Trophoblast cell (in vitro differentiated cells and primary cell): ENCODE measurements at regions not wholly inside any gene's neighbourhood (a gene's known extent, or its start where the extent isn't known, plus 50 kb on each side); places are given as distances from the start of the nearest gene placed in this dataset.

Experiments
- DNase-seq, 2 donors: peaks; one replicate each; pipeline ENCODE4 v3.0.0-alpha.2; 2016
- H2AFZ ChIP-seq: 2 replicates; pipeline ENCODE4 v1.6.1; 2013; ENCODE audit warnings: low read length, moderate library complexity, mild to moderate bottlenecking; ENCODE audit not compliant: insufficient read depth, poor library complexity
- H2AK5ac ChIP-seq: 2 replicates; pipeline ENCODE4 v1.6.1; 2013; ENCODE audit warnings: mild to moderate bottlenecking, low read length
- H2BK120ac ChIP-seq: 2 replicates; pipeline ENCODE4 v1.6.1; 2013; ENCODE audit warnings: low read length, mild to moderate bottlenecking, moderate library complexity; ENCODE audit not compliant: insufficient read depth, poor library complexity
- H2BK12ac ChIP-seq: 2 replicates; pipeline ENCODE4 v1.6.1; 2013; ENCODE audit warnings: mild to moderate bottlenecking, low read length, moderate library complexity
- H2BK5ac ChIP-seq: 2 replicates; pipeline ENCODE4 v1.6.1; 2013; ENCODE audit warnings: low read length, low read depth, moderate library complexity, mild to moderate bottlenecking; ENCODE audit not compliant: poor library complexity
- H3K14ac ChIP-seq: 2 replicates; pipeline ENCODE4 v1.6.1; 2013; ENCODE audit warnings: mild to moderate bottlenecking, low read length
- H3K18ac ChIP-seq: 2 replicates; pipeline ENCODE4 v1.6.1; 2013; ENCODE audit warnings: mild to moderate bottlenecking, low read length
- H3K23ac ChIP-seq: 2 replicates; pipeline ENCODE4 v1.6.1; 2013; ENCODE audit warnings: low read length
- H3K27ac ChIP-seq: 2 replicates; pipeline ENCODE4 v1.5.1; 2013; ENCODE audit warnings: low read depth, mild to moderate bottlenecking, inconsistent platforms, low read length, moderate library complexity
- H3K27me3 ChIP-seq: 2 replicates; pipeline ENCODE4 v1.6.1; 2013; ENCODE audit warnings: inconsistent platforms, mild to moderate bottlenecking, low read length, moderate library complexity; ENCODE audit not compliant: insufficient read depth
- H3K36me3 ChIP-seq, 2 experiments: 1 replicate in 1 of 2; 2 replicates in 1 of 2; pipeline ENCODE4 v1.6.1; 2013; ENCODE audit warnings: low read length in 2 of 2, mild to moderate bottlenecking in 2 of 2, moderate library complexity in 1 of 2; ENCODE audit not compliant: insufficient read depth in 2 of 2, control insufficient read depth in 1 of 2
- H3K4ac ChIP-seq: 2 replicates; pipeline ENCODE4 v1.6.1; 2013; ENCODE audit warnings: low read depth, mild to moderate bottlenecking, low read length, moderate library complexity
- H3K4me1 ChIP-seq, 2 experiments: 1 replicate in 1 of 2; 2 replicates in 1 of 2; pipeline ENCODE4 v1.6.1; 2013; ENCODE audit warnings: low read length in 2 of 2, mild to moderate bottlenecking in 2 of 2, moderate library complexity in 1 of 2; ENCODE audit not compliant: insufficient read depth in 2 of 2, control insufficient read depth in 1 of 2
- H3K4me2 ChIP-seq: 2 replicates; pipeline ENCODE4 v1.6.1; 2013; ENCODE audit warnings: inconsistent platforms, mild to moderate bottlenecking, low read length, moderate library complexity
- H3K4me3 ChIP-seq: 2 replicates; pipeline ENCODE4 v1.5.1; 2013; ENCODE audit warnings: mild to moderate bottlenecking, low read depth, low read length, inconsistent platforms
- H3K79me1 ChIP-seq: one replicate; pipeline ENCODE4 v1.6.1; 2013; ENCODE audit warnings: low read length
- H3K79me2 ChIP-seq: 2 replicates; pipeline ENCODE4 v1.6.1; 2013; ENCODE audit warnings: low read length, mild to moderate bottlenecking; ENCODE audit not compliant: control insufficient read depth, insufficient read depth, poor library complexity
- H3K9ac ChIP-seq: 2 replicates; pipeline ENCODE4 v1.6.1; 2013; ENCODE audit warnings: mild to moderate bottlenecking, low read length
- H3K9me3 ChIP-seq: 2 replicates; pipeline ENCODE4 v1.6.1; 2013; ENCODE audit warnings: low read depth, mild to moderate bottlenecking, control low read depth, inconsistent platforms, low read length; ENCODE audit not compliant: insufficient read depth
- H4K12ac ChIP-seq: 2 replicates; pipeline ENCODE4 v1.6.1; 2013; ENCODE audit warnings: low read depth, mild to moderate bottlenecking, low read length, moderate library complexity
- H4K8ac ChIP-seq: 2 replicates; pipeline ENCODE4 v1.6.1; 2013; ENCODE audit warnings: low read depth, mild to moderate bottlenecking, low read length, moderate library complexity
- H4K91ac ChIP-seq: one replicate; pipeline ENCODE4 v1.6.1; 2013; ENCODE audit warnings: low read depth, mild to moderate bottlenecking, low read length, moderate library complexity
- WGBS: extraction: QIAGEN DNeasy Blood & Tissue Kit; methylation state at CpG from one replicate; pipeline ENCODE4 v1.1.7; 2013; ENCODE audit warnings: missing lambda C conversion rate; ENCODE audit not compliant: insufficient read length, insufficient coverage; ENCODE audit errors: extremely low coverage; 5-methylcytosine and 5-hydroxymethylcytosine counted together

GRCh38 chr4:110989125-110989524 is 366.2 kb upstream of the PITX2 start:
- no CpG with 5 or more reads among the region's 1 CpG for WGBS

DNA sequence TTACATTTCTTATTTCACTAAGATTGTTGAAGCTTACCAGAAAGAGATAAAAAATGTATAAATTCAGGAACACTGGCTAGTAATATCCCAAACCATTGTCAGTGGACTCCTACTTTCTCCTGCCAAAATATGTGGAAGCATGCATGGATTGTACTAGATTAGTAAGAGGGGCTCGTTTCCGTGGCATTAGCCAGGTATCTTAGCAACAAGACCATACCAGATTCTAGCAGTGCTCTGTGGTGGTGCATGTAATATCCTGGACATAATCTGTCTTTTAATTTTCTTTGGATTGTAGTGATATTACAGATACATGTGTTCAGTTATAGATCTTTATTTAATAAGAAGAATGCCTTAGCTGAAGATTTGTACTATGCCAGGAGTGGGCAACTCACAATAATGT is 371.9 kb upstream of the PITX2 start:
- Histone ChIP-seq H3K18ac (no peak overlapping the region), H2AFZ (no peak overlapping the region), H4K91ac (no peak overlapping the region), H2BK5ac (no peak overlapping the region), H2AK5ac (no peak overlapping the region), H3K4me1 (no peaks in the 10 kb centered on the region), H2BK12ac (no peak overlapping the region), H3K4me2 (no peak overlapping the region), H3K79me2 (no peaks in the 10 kb centered on the region), H3K9me3 (no peaks in the 10 kb centered on the region), H4K8ac (no peak overlapping the region), H4K12ac (no peak overlapping the region), H3K4me3 (no peak overlapping the region), H3K36me3 (no peaks in the 10 kb centered on the region), H3K27ac (no peak overlapping the region), H3K14ac (no peak overlapping the region), H3K4ac (no peak overlapping the region), H3K23ac (no peak overlapping the region), H3K27me3 (no peaks in the 10 kb centered on the region), H2BK120ac (no peak overlapping the region), H3K9ac (no peak overlapping the region), H3K79me1 (no peaks in the 10 kb centered on the region)
- no peak for DNase-seq
- WGBS, result no CpG with 5 or more reads among the region's 2 CpGs

More at GRCh38 chr4:110989125-110989524, 366.2 kb upstream of the PITX2 start:
- Histone ChIP-seq H4K91ac (no peak overlapping the region), H3K23ac (no peak overlapping the region), H2BK120ac (no peak overlapping the region), H3K4me1 (no peaks in the 10 kb centered on the region), H2BK12ac (no peak overlapping the region), H3K4me3 (no peak overlapping the region), H2AK5ac (no peak overlapping the region), H4K12ac (no peak overlapping the region), H3K4me2 (no peak overlapping the region), H3K27ac (no peak overlapping the region), H3K9me3 (no peaks in the 10 kb centered on the region), H3K79me1 (no peaks in the 10 kb centered on the region), H3K36me3 (no peaks in the 10 kb centered on the region), H3K79me2 (no peaks in the 10 kb centered on the region), H3K27me3 (no peaks in the 10 kb centered on the region), H3K9ac (no peak overlapping the region), H3K18ac (no peak overlapping the region), H2AFZ (no peak overlapping the region), H4K8ac (no peak overlapping the region), H3K4ac (no peak overlapping the region), H2BK5ac (no peak overlapping the region), H3K14ac (no peak overlapping the region)
- DNase-seq, result no peak

DNA sequence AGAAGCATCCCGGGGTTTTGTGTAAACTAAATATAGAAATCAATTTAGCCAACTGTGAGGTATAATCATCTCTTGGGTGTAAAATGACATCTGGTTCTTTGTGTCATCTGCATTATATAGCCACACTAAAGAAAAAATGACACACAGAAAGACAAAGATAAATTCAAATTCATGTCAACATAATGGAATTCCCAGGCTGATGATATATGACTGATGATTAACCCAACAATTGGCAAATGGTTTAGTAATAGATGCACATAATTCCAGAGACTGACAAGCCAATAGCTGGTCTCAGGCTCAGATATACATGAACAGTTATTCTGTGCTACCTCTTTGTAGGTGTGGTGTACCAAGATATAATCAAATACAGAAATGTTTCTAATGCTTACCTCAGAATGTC is 375.4 kb upstream of the PITX2 start:
- Histone ChIP-seq H3K79me1 (no peaks in the 10 kb centered on the region), H2BK5ac (no peak overlapping the region), H3K4me2 (no peak overlapping the region), H3K79me2 (no peaks in the 10 kb centered on the region), H3K27ac (no peak overlapping the region), H3K36me3 (no peaks in the 10 kb centered on the region), H4K12ac (no peak overlapping the region), H4K8ac (no peak overlapping the region), H3K14ac (no peak overlapping the region), H3K4me3 (no peak overlapping the region), H3K18ac (no peak overlapping the region), H2AK5ac (no peak overlapping the region), H3K4me1 (no peaks in the 10 kb centered on the region), H3K27me3 (no peaks in the 10 kb centered on the region), H3K9ac (no peak overlapping the region), H4K91ac (no peak overlapping the region), H3K9me3 (no peaks in the 10 kb centered on the region), H3K4ac (no peak overlapping the region), H2AFZ (no peak overlapping the region), H3K23ac (no peak overlapping the region), H2BK120ac (no peak overlapping the region), H2BK12ac (no peak overlapping the region)
- DNase-seq, result peak; percentile 32 to 82
- no CpG with 5 or more reads among the region's 1 CpG for WGBS

DNA sequence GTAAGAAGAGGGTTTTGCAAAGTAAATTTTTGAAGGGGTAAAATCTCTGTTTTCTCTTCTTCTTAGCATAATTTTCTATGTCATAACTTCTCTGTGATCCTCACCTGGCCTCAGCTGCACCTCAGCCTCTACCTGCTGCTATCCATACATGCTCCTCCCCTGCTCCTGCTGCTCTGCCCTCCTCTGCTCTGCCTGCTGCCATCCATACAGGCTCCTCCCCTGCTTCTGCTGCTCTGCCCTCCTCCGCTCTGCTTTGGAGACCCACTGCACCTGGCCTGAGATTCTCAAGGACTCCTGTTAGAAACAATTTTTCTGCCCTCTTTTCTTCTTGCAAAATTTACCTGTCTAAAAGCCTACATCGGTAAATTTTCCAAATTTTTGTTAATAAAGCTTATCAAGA is 388.6 kb upstream of the PITX2 start:
- H4K91ac ChIP-seq, result no peak overlapping the region
- DNase-seq, result no peak
- H4K12ac ChIP-seq, result no peak overlapping the region
- no peak overlapping the region for H3K4me3 ChIP-seq
- H2BK120ac ChIP-seq, result no peak overlapping the region
- H3K4me2 ChIP-seq, result no peak overlapping the region
- H3K9me3 ChIP-seq, result no peaks in the 10 kb centered on the region
- no peaks in the 10 kb centered on the region for H3K27me3 ChIP-seq
- H4K8ac ChIP-seq, result no peak overlapping the region
- H2BK12ac ChIP-seq, result no peak overlapping the region
- no peak overlapping the region for H2AK5ac ChIP-seq
- no peak overlapping the region for H3K14ac ChIP-seq
- H3K79me2 ChIP-seq, result no peaks in the 10 kb centered on the region
- no peak overlapping the region for H3K18ac ChIP-seq
- no peaks in the 10 kb centered on the region for H3K79me1 ChIP-seq
- H3K9ac ChIP-seq, result no peak overlapping the region
- H3K4me1 ChIP-seq, result no peaks in the 10 kb centered on the region
- H3K4ac ChIP-seq, result no peak overlapping the region
- no peak overlapping the region for H2AFZ ChIP-seq
- WGBS, result no CpG with 5 or more reads among the region's 2 CpGs
- H3K23ac ChIP-seq, result peak overlapping the region; percentile 40
- no peak overlapping the region for H3K27ac ChIP-seq
- H2BK5ac ChIP-seq, result no peak overlapping the region
- H3K36me3 ChIP-seq, result no peaks in the 10 kb centered on the region
